Activated CD8-positive, alpha-beta memory T cell treated with anti-CD3 and anti-CD28 coated beads, Interleukin-2, amount 10 ng/mL, durations not matched to agents 7 days and 5 days (primary cell): ENCODE measurements at regions not wholly inside any gene's neighbourhood (a gene's known extent, or its start where the extent isn't known, plus 50 kb on each side); places are given as distances from the start of the nearest gene placed in this dataset.

Experiments
- ATAC-seq: fragments of 150-1000 bp; cut with Tn5 transposase; one replicate; pipeline ENCODE4 v1.10.0; 2021; ENCODE audit warnings: moderate library complexity
- CTCF ChIA-PET: fragments of 350-600 bp; sonication (Branson Sonifier 250); formaldehyde crosslinking; loops from one replicate; lab custom pipeline; 2021; ENCODE audit warnings: antibody characterized with exemption; lab: Charles Lee
- DNase-seq: peaks from one replicate; pipeline ENCODE4 v3.0.0-alpha.2; 2020
- H3K27ac Mint-ChIP-seq: one replicate; pipeline ENCODE4 v1.8.0; 2021; ENCODE audit warnings: mild to moderate bottlenecking, mixed read lengths
- H3K27me3 Mint-ChIP-seq: one replicate; pipeline ENCODE4 v1.8.0; 2021; ENCODE audit warnings: mixed read lengths
- H3K36me3 Mint-ChIP-seq: one replicate; pipeline ENCODE4 v1.8.0; 2021; ENCODE audit warnings: mild to moderate bottlenecking, mixed read lengths
- H3K4me1 Mint-ChIP-seq: one replicate; pipeline ENCODE4 v1.8.0; 2021; ENCODE audit warnings: mixed read lengths
- H3K4me3 Mint-ChIP-seq: one replicate; pipeline ENCODE4 v1.8.0; 2021; ENCODE audit warnings: mild to moderate bottlenecking, moderate library complexity, mixed read lengths
- H3K9me3 Mint-ChIP-seq: one replicate; pipeline ENCODE4 v1.8.0; 2022; ENCODE audit warnings: low read depth, mixed read lengths

- Mint-ChIP-seq H3K36me3 (peaks cover 42% of the 10 kb centered on the region), H3K4me1 (peaks cover 13% of the 10 kb centered on the region), H3K9me3 (no peaks in the 10 kb centered on the region), H3K4me3 (no peak overlapping the region), H3K27me3 (no peaks in the 10 kb centered on the region), H3K27ac (no peak overlapping the region)
- ATAC-seq (no peak), DNase-seq (no peak)
- CTCF ChIA-PET, result no interaction called here
Measured at GRCh38 chr14:71694591-71695530, 237.4 kb upstream of the RGS6 start.

DNA sequence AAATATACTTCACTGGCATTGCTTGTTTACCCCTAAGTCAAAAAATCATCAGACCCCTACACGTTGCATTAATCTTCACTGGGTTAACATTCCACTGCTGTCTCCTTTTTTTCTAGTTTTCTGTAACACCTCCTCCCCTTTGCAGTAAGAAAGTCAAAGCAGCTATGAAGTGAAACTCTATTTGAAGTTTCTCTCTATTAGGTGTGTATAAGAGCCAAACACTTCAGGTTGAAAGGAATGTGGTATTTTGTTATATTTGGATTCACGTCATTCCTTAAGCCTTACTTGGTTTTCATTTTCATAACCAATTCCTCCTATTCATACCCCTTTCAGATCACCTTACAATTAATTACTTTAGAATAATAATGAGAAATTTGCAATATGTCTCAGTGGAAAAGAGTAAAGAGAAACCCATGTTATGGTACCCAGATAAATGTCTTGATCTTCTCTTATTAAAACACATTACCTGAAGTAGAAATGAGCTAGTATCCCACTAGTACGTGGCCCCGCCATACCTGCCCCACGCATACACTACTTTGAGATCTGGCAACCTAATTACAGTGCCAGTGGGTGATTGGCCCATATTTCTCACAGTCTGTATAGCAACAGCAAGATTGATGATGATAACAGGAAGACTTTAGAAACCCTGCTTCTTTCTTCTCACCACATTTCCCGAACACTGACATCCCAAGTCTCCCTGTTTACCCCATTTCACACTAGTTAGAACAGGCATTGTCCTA is 236.4 kb upstream of the RGS6 start:
- CTCF ChIA-PET, result no interaction called here
- Mint-ChIP-seq H3K4me3 (no peak overlapping the region), H3K27me3 (no peaks in the 10 kb centered on the region), H3K27ac (no peak overlapping the region), H3K4me1 (peaks cover 16% of the 10 kb centered on the region), H3K9me3 (no peaks in the 10 kb centered on the region), H3K36me3 (peaks cover 41% of the 10 kb centered on the region)
- no peak for ATAC-seq
- DNase-seq, result no peak

GRCh38 chr14:71698027-71698426 is 234.2 kb upstream of the RGS6 start:
- no peaks in the 10 kb centered on the region for H3K9me3 Mint-ChIP-seq
- H3K4me1 Mint-ChIP-seq, result peaks cover 31% of the 10 kb centered on the region
- H3K27ac Mint-ChIP-seq, result peak overlapping the region; percentile 46
- CTCF ChIA-PET, result interaction anchor here (1.0 kb wide), 1 partner anchor 14 kb away, joined by 3 read pairs; no protein-coding TSS in a partner anchor
- ATAC-seq (peak; percentile 72), DNase-seq (peak; percentile 43)
- H3K27me3 Mint-ChIP-seq, result no peaks in the 10 kb centered on the region
- H3K4me3 Mint-ChIP-seq, result no peak overlapping the region
- peaks cover 42% of the 10 kb centered on the region for H3K36me3 Mint-ChIP-seq

DNA sequence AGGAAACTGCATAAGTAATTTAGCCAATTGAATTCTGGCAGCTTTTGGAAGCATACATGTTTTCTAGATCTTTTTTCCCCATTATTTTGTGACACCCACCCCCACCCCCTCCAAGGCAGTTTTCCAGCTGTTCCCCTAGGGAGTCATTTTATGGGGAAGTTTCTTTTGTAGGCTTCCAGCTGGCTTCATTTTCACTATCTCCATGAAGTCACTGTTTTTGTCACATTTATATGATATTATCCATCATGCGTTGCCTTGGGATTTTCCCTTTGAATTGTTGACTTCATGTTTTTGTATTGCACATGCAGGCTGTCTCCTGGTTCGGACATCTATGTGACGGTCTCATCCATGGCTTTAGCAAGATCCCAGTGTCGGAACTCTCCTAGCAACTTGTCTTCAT is 233.6 kb upstream of the RGS6 start:
- Mint-ChIP-seq H3K9me3 (no peaks in the 10 kb centered on the region), H3K27ac (no peak overlapping the region), H3K4me3 (no peak overlapping the region), H3K36me3 (peaks cover 46% of the 10 kb centered on the region), H3K4me1 (peaks cover 31% of the 10 kb centered on the region), H3K27me3 (no peaks in the 10 kb centered on the region)
- CTCF ChIA-PET, result no interaction called here
- DNase-seq (no peak), ATAC-seq (no peak)

DNA sequence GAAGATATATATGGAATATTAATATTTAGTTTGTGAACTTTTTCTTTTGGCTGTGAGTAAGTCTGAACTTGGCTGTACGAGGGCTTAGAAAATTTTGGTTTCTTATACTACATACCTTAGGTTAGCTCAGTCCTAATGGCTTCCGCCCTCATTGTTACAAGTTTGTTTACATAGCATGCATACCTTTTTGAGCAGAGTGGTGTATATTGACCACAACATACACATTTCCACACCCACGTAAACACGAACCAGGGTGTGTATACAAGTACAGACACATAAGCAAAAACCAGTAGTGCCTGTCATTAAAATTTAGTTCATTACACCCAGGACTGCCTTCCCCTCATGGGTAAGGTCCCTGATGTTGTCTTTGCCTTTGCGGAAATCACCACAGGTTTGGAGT is 230.2 kb upstream of the RGS6 start:
- ATAC-seq, result peak; percentile 35
- Mint-ChIP-seq H3K36me3 (peaks cover 41% of the 10 kb centered on the region), H3K27me3 (no peaks in the 10 kb centered on the region), H3K9me3 (no peaks in the 10 kb centered on the region), H3K4me1 (peaks cover 28% of the 10 kb centered on the region), H3K27ac (peak overlapping the region; percentile 17), H3K4me3 (no peak overlapping the region)
- CTCF ChIA-PET, result no interaction called here
- no peak for DNase-seq

GRCh38 chr14:71702786-71703185 is 229.4 kb upstream of the RGS6 start:
- ATAC-seq (no peak), DNase-seq (no peak)
- Mint-ChIP-seq H3K27ac (no peak overlapping the region), H3K36me3 (peaks cover 42% of the 10 kb centered on the region), H3K27me3 (no peaks in the 10 kb centered on the region), H3K4me1 (peaks cover 22% of the 10 kb centered on the region), H3K4me3 (no peak overlapping the region), H3K9me3 (no peaks in the 10 kb centered on the region)
- CTCF ChIA-PET, result no interaction called here

- CTCF ChIA-PET, result no interaction called here
- Mint-ChIP-seq H3K36me3 (peaks cover 43% of the 10 kb centered on the region), H3K4me1 (peaks cover 18% of the 10 kb centered on the region), H3K9me3 (no peaks in the 10 kb centered on the region), H3K27me3 (no peaks in the 10 kb centered on the region), H3K4me3 (no peak overlapping the region), H3K27ac (no peak overlapping the region)
- DNase-seq (no peak), ATAC-seq (no peak)
Measured at GRCh38 chr14:71703477-71703876, 228.8 kb upstream of the RGS6 start.

DNA sequence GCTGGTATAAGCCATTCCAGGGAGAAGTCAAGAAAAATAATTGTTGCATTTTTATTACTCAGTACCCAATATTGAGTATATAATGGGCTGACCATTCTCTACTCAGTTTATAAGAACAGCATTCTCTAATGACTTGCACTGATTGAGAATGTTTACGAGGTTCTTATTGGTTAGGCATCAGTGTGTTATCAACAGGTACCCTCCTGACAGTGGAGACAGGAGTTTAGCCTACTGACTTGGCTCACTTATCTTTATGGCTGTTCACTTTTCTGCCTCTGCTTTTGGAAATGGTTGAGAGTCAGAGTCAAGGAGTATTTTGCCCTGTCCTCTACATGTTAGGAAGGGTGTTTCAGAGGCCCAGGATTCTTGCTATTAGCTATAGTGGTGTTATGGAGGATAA is 228.0 kb upstream of the RGS6 start:
- CTCF ChIA-PET, result no interaction called here
- Mint-ChIP-seq H3K36me3 (peaks cover 41% of the 10 kb centered on the region), H3K4me3 (no peak overlapping the region), H3K9me3 (no peaks in the 10 kb centered on the region), H3K27ac (no peak overlapping the region), H3K4me1 (peaks cover 18% of the 10 kb centered on the region), H3K27me3 (no peaks in the 10 kb centered on the region)
- ATAC-seq (no peak), DNase-seq (no peak)

DNA sequence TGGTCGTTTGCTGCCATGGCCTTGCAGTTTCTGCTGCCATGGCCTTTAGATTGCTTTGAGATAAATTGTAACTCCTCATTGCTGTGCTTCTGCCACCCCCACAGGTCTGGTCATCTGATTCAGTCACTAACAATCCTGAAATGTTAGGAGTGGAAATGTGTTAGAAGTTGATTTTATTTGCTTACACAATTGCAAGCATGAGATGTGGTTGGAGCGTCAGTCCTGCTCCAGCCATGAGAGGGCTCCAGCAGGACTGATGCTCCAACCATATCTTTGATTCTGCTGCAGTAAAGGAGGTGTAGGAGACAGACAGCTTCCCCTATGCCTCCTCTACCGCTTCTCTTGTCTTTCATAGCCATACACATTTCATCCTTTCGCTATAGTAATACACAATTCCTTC is 226.8 kb upstream of the RGS6 start:
- DNase-seq, result no peak
- Mint-ChIP-seq H3K9me3 (no peaks in the 10 kb centered on the region), H3K4me3 (no peak overlapping the region), H3K27ac (no peak overlapping the region), H3K27me3 (no peaks in the 10 kb centered on the region), H3K36me3 (peaks cover 42% of the 10 kb centered on the region), H3K4me1 (peaks cover 18% of the 10 kb centered on the region)
- ATAC-seq, result no peak
- CTCF ChIA-PET, result no interaction called here

GRCh38 chr14:71709076-71709475 is 223.2 kb upstream of the RGS6 start:
- no peak overlapping the region for H3K27ac Mint-ChIP-seq
- CTCF ChIA-PET, result no interaction called here
- H3K4me1 Mint-ChIP-seq, result peaks cover 26% of the 10 kb centered on the region
- no peak overlapping the region for H3K4me3 Mint-ChIP-seq
- no peaks in the 10 kb centered on the region for H3K27me3 Mint-ChIP-seq
- ATAC-seq, result no peak
- no peak for DNase-seq
- no peaks in the 10 kb centered on the region for H3K9me3 Mint-ChIP-seq
- peaks cover 46% of the 10 kb centered on the region for H3K36me3 Mint-ChIP-seq

- Mint-ChIP-seq H3K4me1 (peaks cover 26% of the 10 kb centered on the region), H3K9me3 (no peaks in the 10 kb centered on the region), H3K27me3 (no peaks in the 10 kb centered on the region), H3K4me3 (no peak overlapping the region), H3K36me3 (peaks cover 48% of the 10 kb centered on the region), H3K27ac (no peak overlapping the region)
- ATAC-seq, result no peak
- DNase-seq, result no peak
- CTCF ChIA-PET, result no interaction called here
Measured at GRCh38 chr14:71709987-71710386, 222.2 kb upstream of the RGS6 start.

DNA sequence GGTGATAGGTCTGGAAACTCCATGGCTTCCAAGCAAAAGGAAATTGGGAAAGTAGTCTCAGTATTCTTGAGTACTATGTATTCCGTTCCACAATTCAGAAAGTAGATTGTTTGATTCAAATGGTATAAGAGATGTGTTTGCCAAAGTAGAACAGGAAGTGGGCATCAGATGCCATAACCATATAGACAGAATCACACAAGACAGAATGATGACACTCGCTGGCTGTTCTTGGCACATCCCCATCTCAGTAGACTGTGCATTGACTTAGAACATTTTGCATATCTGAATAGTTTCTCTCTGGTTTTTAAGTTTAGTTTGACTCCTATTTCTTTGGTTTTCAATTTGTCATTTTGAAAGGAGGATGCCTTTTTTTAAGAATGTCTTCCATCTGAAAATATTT is 221.1 kb upstream of the RGS6 start:
- no peaks in the 10 kb centered on the region for H3K27me3 Mint-ChIP-seq
- no peak overlapping the region for H3K4me3 Mint-ChIP-seq
- H3K27ac Mint-ChIP-seq, result peak overlapping the region; percentile 62
- H3K36me3 Mint-ChIP-seq, result peaks cover 47% of the 10 kb centered on the region
- ATAC-seq (peak; percentile 55), DNase-seq (no peak)
- CTCF ChIA-PET, result interaction anchor here (0.7 to 2.0 kb wide), 3 partner anchors 34 to 571 kb away, joined by 3 to 4 read pairs (median 3); no protein-coding TSS in a partner anchor
- H3K9me3 Mint-ChIP-seq, result no peaks in the 10 kb centered on the region
- peaks cover 26% of the 10 kb centered on the region for H3K4me1 Mint-ChIP-seq

- ATAC-seq, result no peak
- H3K27me3 Mint-ChIP-seq, result no peaks in the 10 kb centered on the region
- no peak for DNase-seq
- no peaks in the 10 kb centered on the region for H3K9me3 Mint-ChIP-seq
- no peak overlapping the region for H3K4me3 Mint-ChIP-seq
- CTCF ChIA-PET, result interaction anchor here (1.1 to 2.0 kb wide), 5 partner anchors 14 to 571 kb away, joined by 3 to 4 read pairs (median 3); no protein-coding TSS in a partner anchor
- peaks cover 45% of the 10 kb centered on the region for H3K36me3 Mint-ChIP-seq
- peaks cover 26% of the 10 kb centered on the region for H3K4me1 Mint-ChIP-seq
- H3K27ac Mint-ChIP-seq, result peak overlapping the region; percentile 62
Measured at GRCh38 chr14:71711619-71712018, 220.6 kb upstream of the RGS6 start.
